ENCODE measurements at regions not wholly inside any gene's neighbourhood (a gene's known extent, or its start where the extent isn't known, plus 50 kb on each side); places are given as distances from the start of the nearest gene placed in this dataset.

GRCh38 chr1:116292929-116293725 is 79.9 kb upstream of the ATP1A1 start (continued):
- TF ChIP-seq BCL3 (CRISPR knock-in tag; IDR thresholded peaks at IDR 0.05) = peak; percentile 63; the same call in 1 of the 2 replicates
- peak; percentile 97 for TF ChIP-seq ZGPAT (CRISPR knock-in tag; IDR thresholded peaks at IDR 0.05)
- no peak; the same call in 1 of the 2 replicates for TF ChIP-seq HIVEP1 (CRISPR knock-in tag; IDR thresholded peaks at IDR 0.05)
- TF ChIP-seq HHEX (CRISPR knock-in tag; IDR thresholded peaks at IDR 0.05) = peak; percentile 99
- TF ChIP-seq HDAC6 (IDR thresholded peaks at IDR 0.05; ENCODE audit: low read depth, low read length) = no peak
- TF ChIP-seq CERS6 (CRISPR knock-in tag; IDR thresholded peaks at IDR 0.05) = no peak
- TF ChIP-seq SMYD3 (CRISPR knock-in tag; IDR thresholded peaks at IDR 0.05) = peak; percentile 91; the same call in 1 of the 2 replicates
- 0 out of 2 replicates have a peak, but pooled peaks have one; percentile 39 for TF ChIP-seq MAX (IDR thresholded peaks at IDR 0.05)
- TF ChIP-seq HDAC2 (CRISPR knock-in tag; IDR thresholded peaks at IDR 0.05) = peak; percentile 97
- TF ChIP-seq SOX13 (IDR thresholded peaks at IDR 0.05) = peak; percentile 83; the same call in 1 of the 2 replicates
- peak in 1 of 2 experiments; percentile 98; a peak in 2 of 4 replicates for TF ChIP-seq SOX13 (CRISPR knock-in tag; conservative IDR thresholded peaks at IDR 0.05 in 1 of 2, IDR thresholded peaks at IDR 0.05 in 1 of 2)
- TF ChIP-seq ZNF850 (CRISPR knock-in tag; conservative IDR thresholded peaks at IDR 0.05) = no peak
- TF ChIP-seq HNRNPUL1 (IDR thresholded peaks at IDR 0.05; ENCODE audit: low read depth, low read length) = no peak
- no peak for TF ChIP-seq ZNF367 (CRISPR knock-in tag; IDR thresholded peaks at IDR 0.05; ENCODE audit: borderline replicate concordance)
- no peak for TF ChIP-seq ZNF382 (CRISPR knock-in tag; IDR thresholded peaks at IDR 0.05; ENCODE audit: borderline replicate concordance)
- peak; percentile 93 for TF ChIP-seq ZBTB43 (CRISPR knock-in tag; conservative IDR thresholded peaks at IDR 0.05)
- peak; percentile 77 for TF ChIP-seq KDM6A (CRISPR knock-in tag; IDR thresholded peaks at IDR 0.05; ENCODE audit: low read depth)
- no peak for TF ChIP-seq TOPORS (CRISPR knock-in tag; IDR thresholded peaks at IDR 0.05)
- TF ChIP-seq ARID3A (IDR thresholded peaks at IDR 0.05; ENCODE audit: low read depth, low read length) = peak; percentile 81; the same call in 1 of the 2 replicates
- TF ChIP-seq ZNF414 (CRISPR knock-in tag; IDR thresholded peaks at IDR 0.05) = peak; percentile 80; the same call in 1 of the 2 replicates
- no peak for TF ChIP-seq ZNF468 (CRISPR knock-in tag; IDR thresholded peaks at IDR 0.05)
- peak; percentile 27; the same call in 1 of the 2 replicates for TF ChIP-seq CBX5 (CRISPR knock-in tag; IDR thresholded peaks at IDR 0.05; ENCODE audit: borderline replicate concordance)
